Psoas muscle (tissue), 7 donors: ENCODE measurements at regions not wholly inside any gene's neighbourhood (a gene's known extent, or its start where the extent isn't known, plus 50 kb on each side); places are given as distances from the start of the nearest gene placed in this dataset.

Source experiments
- ATAC-seq, 4 donors: fragments of 200-7000 bp; cut with Tn5 transposase; one replicate each; pipeline ENCODE4 v1.9.1; 2020; ENCODE audit warnings: moderate library complexity in 3 of 4, mild to moderate bottlenecking in 2 of 4
- DNase-seq, 2 donors: peaks; one replicate each; pipeline ENCODE4 v3.0.0-alpha.2; 2020
- H3K27ac ChIP-seq: fragments of 200-600 bp; one replicate; pipeline ENCODE4 v1.8.0; 2022
- H3K27me3 ChIP-seq, 3 donors: fragments of 200-600 bp in 1 of 3; one replicate each; pipeline versions ENCODE4 v1.6.1 to v1.8.0; 2013 to 2022; ENCODE audit warnings: low read length in 2 of 3, mild to moderate bottlenecking in 2 of 3, moderate library complexity in 1 of 3; ENCODE audit not compliant: insufficient read depth in 3 of 3
- H3K36me3 ChIP-seq, 2 donors: fragments of 200-600 bp in 1 of 2; one replicate each; pipeline versions ENCODE4 v1.6.1 to v1.8.0; 2013 to 2022; ENCODE audit warnings: low read depth in 1 of 2, mild to moderate bottlenecking in 1 of 2, moderate library complexity in 1 of 2; ENCODE audit not compliant: insufficient read depth in 1 of 2
- H3K4me1 ChIP-seq: fragments of 200-600 bp; one replicate; pipeline ENCODE4 v1.8.0; 2022
- H3K4me3 ChIP-seq: fragments of 200-600 bp; one replicate; pipeline ENCODE4 v1.8.0; 2022; ENCODE audit warnings: mild to moderate bottlenecking
- H3K9me3 ChIP-seq: fragments of 200-600 bp; one replicate; pipeline ENCODE4 v1.8.0; 2022
- WGBS, 3 donors: extraction: QIAGEN DNeasy Blood & Tissue Kit; methylation state at CpG; one replicate each; pipeline versions ENCODE4 v1.1.6 to v1.1.7; 2013; 5-methylcytosine and 5-hydroxymethylcytosine counted together
- intact Hi-C, 2 donors: fragments of 100-400 bp; cut with DNase I; formaldehyde crosslinking; loops; one replicate each; pipeline versions ENCODE4 v1.11.0 to v1.14.2; 2022
- TF ChIP-seq, protein P1 (sequence below): fragments of 200-600 bp; IDR thresholded peaks from one replicate; pipeline ENCODE4 v1.8.0; 2022; ENCODE audit warnings: antibody characterized with exemption
- donor health status: healthy with polysubstance abuse.
- donor health status: DM: no; HTN: no; CAD: no; lungs with moderate emphysema.
- donor health status: Bipolar disorder and iron deficiency.
- donor health status: healthy.
- donor health status: DM: yes; HTN: yes; CAD: no.
- donor health status: DM: no; HTN: no; CAD: no.
- donor health status: DM: yes; HTN: yes; CAD: no.

DNA sequence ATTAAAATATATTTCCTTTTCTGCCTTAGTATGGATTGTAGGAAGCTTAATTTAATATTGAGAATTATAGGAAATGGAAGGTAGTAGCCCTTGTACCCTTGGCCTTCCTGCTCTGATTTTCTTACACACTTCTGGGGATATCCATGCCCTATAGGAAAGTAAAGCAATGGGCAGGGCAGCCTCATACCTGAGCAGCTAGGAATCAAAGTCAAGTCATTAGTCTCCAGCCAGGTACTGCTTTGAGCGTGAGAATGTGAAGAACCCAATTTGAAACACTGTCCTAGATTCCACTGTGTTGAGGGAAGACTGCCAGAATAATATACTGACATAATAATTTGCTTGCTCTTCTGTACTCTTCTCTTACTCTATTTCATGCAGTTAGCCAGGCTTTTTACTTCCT lies 51.0 kb upstream of the L3MBTL3 start:
- intact Hi-C loops = no loop called here
- Histone ChIP-seq H3K27ac (no peak overlapping the region), H3K36me3 (no peaks in the 10 kb centered on the region), H3K27me3 (peaks cover 0 to 11% (median 0%) of the 10 kb centered on the region in 3 donors), H3K4me3 (no peak overlapping the region), H3K4me1 (no peaks in the 10 kb centered on the region), H3K9me3 (no peaks in the 10 kb centered on the region)
- WGBS, 3 donors = 59 to 70% (median 63%) methylated on average over 1 of the region's 1 CpG
- no peak for DNase-seq
- ATAC-seq = no peak
- TF ChIP-seq, protein P1, sequence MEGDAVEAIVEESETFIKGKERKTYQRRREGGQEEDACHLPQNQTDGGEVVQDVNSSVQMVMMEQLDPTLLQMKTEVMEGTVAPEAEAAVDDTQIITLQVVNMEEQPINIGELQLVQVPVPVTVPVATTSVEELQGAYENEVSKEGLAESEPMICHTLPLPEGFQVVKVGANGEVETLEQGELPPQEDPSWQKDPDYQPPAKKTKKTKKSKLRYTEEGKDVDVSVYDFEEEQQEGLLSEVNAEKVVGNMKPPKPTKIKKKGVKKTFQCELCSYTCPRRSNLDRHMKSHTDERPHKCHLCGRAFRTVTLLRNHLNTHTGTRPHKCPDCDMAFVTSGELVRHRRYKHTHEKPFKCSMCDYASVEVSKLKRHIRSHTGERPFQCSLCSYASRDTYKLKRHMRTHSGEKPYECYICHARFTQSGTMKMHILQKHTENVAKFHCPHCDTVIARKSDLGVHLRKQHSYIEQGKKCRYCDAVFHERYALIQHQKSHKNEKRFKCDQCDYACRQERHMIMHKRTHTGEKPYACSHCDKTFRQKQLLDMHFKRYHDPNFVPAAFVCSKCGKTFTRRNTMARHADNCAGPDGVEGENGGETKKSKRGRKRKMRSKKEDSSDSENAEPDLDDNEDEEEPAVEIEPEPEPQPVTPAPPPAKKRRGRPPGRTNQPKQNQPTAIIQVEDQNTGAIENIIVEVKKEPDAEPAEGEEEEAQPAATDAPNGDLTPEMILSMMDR = no peak

DNA sequence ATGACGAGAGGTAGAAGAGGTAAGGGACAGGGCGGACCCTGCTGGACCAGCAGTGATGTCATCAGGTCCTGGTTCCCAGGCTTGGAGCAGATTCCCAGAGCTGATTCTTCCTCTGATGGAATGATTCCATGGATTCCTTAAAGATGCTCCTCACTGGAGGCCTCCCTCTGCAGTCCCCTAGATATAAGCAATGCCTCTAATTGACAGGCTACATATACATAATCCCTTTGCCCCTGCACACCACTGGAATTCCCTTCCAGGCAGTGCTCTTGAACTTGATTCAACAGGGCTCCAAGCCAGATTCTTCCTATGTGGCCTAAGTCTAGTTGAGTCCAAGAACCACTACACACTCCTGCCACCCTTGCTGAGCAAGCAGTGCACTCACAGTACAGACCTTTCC lies 52.3 kb upstream of the L3MBTL3 start:
- ATAC-seq (no peak), DNase-seq (no peak)
- Histone ChIP-seq H3K27ac (no peak overlapping the region), H3K9me3 (no peaks in the 10 kb centered on the region), H3K4me1 (no peaks in the 10 kb centered on the region), H3K27me3 (peaks cover 0 to 9% (median 0%) of the 10 kb centered on the region in 3 donors), H3K36me3 (no peaks in the 10 kb centered on the region), H3K4me3 (no peak overlapping the region)
- WGBS, 3 donors = 83 to 92% (median 88%) methylated on average over 2 of the region's 2 CpGs
- TF ChIP-seq, protein P1 = no peak
- intact Hi-C loops = no loop called here

DNA sequence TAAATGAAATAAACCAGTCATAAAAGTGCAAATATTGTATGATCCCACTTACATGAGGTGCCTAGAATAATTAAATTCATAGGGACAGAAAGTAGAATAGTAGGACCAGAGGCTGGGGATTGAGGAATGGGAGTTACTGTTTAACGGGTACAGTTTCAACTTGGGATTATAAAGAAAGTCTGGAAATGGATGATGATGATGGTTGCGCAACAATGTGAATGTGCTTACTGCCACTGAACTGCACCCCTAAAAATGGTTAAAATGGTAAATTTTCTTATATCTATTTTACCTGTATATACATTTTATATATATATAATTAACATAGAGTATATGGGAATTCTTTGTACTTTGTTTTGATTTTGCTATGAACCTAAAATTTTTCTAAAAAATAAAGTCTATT lies 53.3 kb upstream of the L3MBTL3 start:
- intact Hi-C loops = no loop called here
- ATAC-seq (no peak), DNase-seq (no peak)
- Histone ChIP-seq H3K4me1 (no peaks in the 10 kb centered on the region), H3K9me3 (no peaks in the 10 kb centered on the region), H3K27ac (no peak overlapping the region), H3K36me3 (no peaks in the 10 kb centered on the region), H3K27me3 (peaks cover 0 to under 1% (median 0%) of the 10 kb centered on the region in 3 donors), H3K4me3 (no peak overlapping the region)
- TF ChIP-seq, protein P1 = no peak
- 98 to 100% (median 98%) methylated on average over 2 of the region's 2 CpGs for WGBS, 3 donors

DNA sequence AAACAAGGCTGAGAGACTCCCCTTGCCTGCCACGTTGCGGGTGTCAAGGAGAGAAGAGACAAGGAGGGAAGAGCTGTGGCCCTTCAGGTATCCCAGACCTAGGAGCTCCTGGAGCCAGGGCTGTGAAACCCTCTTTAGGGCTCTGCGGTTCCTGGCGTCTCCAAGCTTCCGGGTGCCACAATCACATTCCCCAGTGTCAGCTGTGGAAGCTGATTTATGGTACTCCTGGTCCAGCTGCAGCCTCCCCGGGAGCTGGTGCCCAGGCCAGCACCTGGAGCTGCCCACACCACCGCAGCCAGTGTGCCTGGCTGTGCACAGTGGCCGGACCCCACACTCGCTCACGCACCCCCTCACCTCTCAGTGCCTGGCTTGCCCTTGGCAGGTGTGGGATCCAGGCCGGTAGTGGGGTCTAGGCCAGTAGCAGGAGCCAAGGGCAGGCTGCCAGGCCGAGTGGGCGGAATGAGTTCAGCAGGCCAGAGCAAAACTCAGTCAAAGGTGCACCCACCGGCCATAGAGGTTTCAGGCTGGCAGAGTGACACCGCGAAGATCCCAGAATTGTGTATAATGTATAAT lies 58.9 kb upstream of the L3MBTL3 start:
- H3K27me3 ChIP-seq = no peaks in the 10 kb centered on the region
- intact Hi-C loops = no loop called here
- H3K27ac ChIP-seq = no peak overlapping the region
- TF ChIP-seq, protein P1 = no peak
- no peak overlapping the region for H3K4me3 ChIP-seq
- ATAC-seq = no peak
- no peaks in the 10 kb centered on the region for H3K4me1 ChIP-seq
- DNase-seq = no peak
- WGBS, 3 donors = 69 to 75% (median 74%) methylated on average over 16 of the region's 16 CpGs
- no peaks in the 10 kb centered on the region for H3K36me3 ChIP-seq
- no peaks in the 10 kb centered on the region for H3K9me3 ChIP-seq
